Activated CD4-positive, alpha-beta T cell treated with anti-CD3 and anti-CD28 coated beads for 36 hours (primary cell): ENCODE measurements at regions not wholly inside any gene's neighbourhood (a gene's known extent, or its start where the extent isn't known, plus 50 kb on each side); places are given as distances from the start of the nearest gene placed in this dataset.
"Not testable (repeated sequence)": the region's sequence is repeated elsewhere in the genome, so short reads cannot be mapped to it uniquely, and the experiment has no call there.

Source experiments
- ATAC-seq: fragments of 200-7000 bp; cut with Tn5 transposase; one replicate; pipeline ENCODE4 v1.10.0; 2021; ENCODE audit warnings: mild to moderate bottlenecking, moderate library complexity
- CTCF ChIA-PET: fragments of 350-600 bp; sonication (Branson Sonifier 250); formaldehyde crosslinking; loops from one replicate; lab custom pipeline; 2021; ENCODE audit warnings: antibody characterized with exemption; lab: Charles Lee
- POLR2A ChIA-PET: fragments of 350-600 bp; sonication (Branson Sonifier 250); formaldehyde crosslinking; loops from one replicate; lab custom pipeline; 2021; ENCODE audit warnings: antibody characterized with exemption, inconsistent platforms; lab: Charles Lee
- DNase-seq: peaks from one replicate; pipeline ENCODE4 v3.0.0-alpha.2; 2020
- H3K27ac Mint-ChIP-seq: one replicate; pipeline ENCODE4 v1.8.0; 2021; ENCODE audit warnings: mixed read lengths
- H3K27me3 Mint-ChIP-seq: one replicate; pipeline ENCODE4 v1.8.0; 2021; ENCODE audit warnings: mixed read lengths
- H3K36me3 Mint-ChIP-seq: one replicate; pipeline ENCODE4 v1.8.0; 2021; ENCODE audit warnings: low read depth, mixed read lengths
- H3K4me1 Mint-ChIP-seq: one replicate; pipeline ENCODE4 v1.8.0; 2021; ENCODE audit warnings: mixed read lengths
- H3K4me3 Mint-ChIP-seq: one replicate; pipeline ENCODE4 v1.8.0; 2021; ENCODE audit warnings: mild to moderate bottlenecking, moderate library complexity, mixed read lengths
- H3K9me3 Mint-ChIP-seq: one replicate; pipeline ENCODE4 v1.8.0; 2021; ENCODE audit warnings: low read depth, mixed read lengths
- intact Hi-C, 2 experiments: fragments of 100-400 bp; cut with DNase I in 1 of 2; cut with micrococcal nuclease in 1 of 2; formaldehyde crosslinking; loops; one replicate each; pipeline versions ENCODE4 v1.14.2 to v1.15.1; 2022 to 2024; cut with DNase I, micrococcal nuclease

DNA sequence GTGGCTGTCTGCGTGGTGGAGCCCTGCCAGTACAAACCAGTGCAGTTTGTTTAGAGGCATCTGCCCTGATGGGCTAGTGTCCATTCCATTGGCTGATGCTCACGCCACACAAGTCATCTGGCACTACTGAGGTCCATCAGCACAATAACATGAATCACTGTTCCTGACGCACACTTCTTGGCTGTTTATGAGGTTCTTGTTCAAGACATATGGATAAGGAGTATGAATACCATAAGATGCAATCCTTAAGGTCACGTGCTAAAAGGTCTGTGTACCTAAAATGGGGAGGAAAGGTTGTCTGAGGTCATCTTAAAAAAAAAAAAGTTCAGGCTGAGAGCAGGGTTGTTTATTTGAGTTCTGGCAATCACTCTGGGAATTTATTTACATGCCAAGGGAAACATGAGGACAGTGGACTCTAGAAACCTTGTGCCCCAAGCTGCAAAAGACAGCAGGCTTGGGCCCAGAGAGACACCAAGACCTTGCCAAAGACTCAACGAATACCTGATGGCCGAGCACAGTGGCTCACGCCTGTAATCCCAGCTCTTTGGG lies 54.1 kb upstream of the SHLD1 start:
- peaks cover 2% of the 10 kb centered on the region for H3K9me3 Mint-ChIP-seq
- intact Hi-C loops = no loop called here
- no peak overlapping the region for H3K27ac Mint-ChIP-seq
- ChIA-PET CTCF (interaction anchor here (0.6 kb wide), 1 partner anchor 40 kb away, joined by 3 read pairs; no protein-coding TSS in a partner anchor), POLR2A (no interaction called here)
- H3K36me3 Mint-ChIP-seq = no peaks in the 10 kb centered on the region
- no peak for DNase-seq
- H3K4me3 Mint-ChIP-seq = no peak overlapping the region
- H3K27me3 Mint-ChIP-seq = no peaks in the 10 kb centered on the region
- ATAC-seq = no peak
- H3K4me1 Mint-ChIP-seq = peaks cover 4% of the 10 kb centered on the region

DNA sequence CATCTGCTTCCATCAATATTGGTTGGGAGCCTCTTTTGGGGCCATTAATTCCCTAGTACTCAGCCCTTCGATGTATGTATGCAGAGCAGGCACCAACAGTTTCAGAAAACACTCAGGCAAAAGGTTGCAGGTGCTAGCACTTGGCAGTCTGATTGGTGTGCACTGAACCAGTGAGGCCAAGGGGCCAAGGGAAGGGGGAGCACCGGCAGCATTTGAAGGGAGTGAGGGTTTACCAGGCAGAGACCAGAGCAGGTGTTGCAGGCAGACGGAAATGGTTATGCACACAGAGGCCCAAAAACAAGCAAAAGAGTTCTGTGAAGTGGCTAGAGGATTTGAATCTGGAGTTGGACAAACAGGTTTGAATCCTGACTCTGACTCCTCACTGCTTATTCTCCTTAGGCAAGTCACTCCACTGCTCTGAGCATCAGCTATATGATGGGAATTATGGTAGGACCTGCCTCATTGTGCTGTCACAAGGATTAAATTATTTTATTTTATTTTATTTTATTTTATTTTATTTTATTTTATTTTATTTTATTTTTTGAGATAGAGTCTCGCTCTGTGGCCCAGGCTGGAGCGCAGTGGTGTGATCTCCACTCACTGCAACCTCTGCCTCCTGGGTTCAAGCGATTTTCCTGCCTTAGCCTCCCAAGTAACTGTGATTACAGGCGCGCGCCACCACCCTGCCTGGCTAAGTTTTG lies 58.1 kb upstream of the SHLD1 start:
- Mint-ChIP-seq H3K27me3 (no peaks in the 10 kb centered on the region), H3K36me3 (no peaks in the 10 kb centered on the region), H3K9me3 (peaks cover 2% of the 10 kb centered on the region), H3K4me1 (peaks cover 4% of the 10 kb centered on the region), H3K4me3 (no peak overlapping the region), H3K27ac (no peak overlapping the region)
- ChIA-PET POLR2A (no interaction called here), CTCF (no interaction called here)
- no peak for ATAC-seq
- intact Hi-C loops = no loop called here
- peak; percentile 19 for DNase-seq

DNA sequence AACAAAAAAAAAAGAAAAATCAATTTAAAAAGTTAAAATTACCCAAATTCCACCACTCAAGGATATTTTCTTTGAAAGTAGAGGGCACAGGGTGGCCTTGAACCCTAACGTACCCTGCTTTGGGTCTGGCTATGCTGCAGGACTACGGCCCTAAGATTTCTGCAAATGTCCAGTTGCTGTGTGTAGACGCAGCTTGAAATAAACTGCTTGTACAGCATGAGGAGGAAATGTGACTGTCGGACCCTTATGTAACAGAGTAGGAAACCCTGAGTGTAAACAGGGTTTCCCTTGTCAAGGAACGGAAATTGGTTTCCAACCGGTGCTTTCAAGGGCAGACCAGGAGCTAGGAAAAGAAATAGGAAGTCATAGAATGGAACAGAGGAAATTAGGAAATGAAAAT lies 60.7 kb upstream of the SHLD1 start:
- CTCF ChIA-PET = no interaction called here
- intact Hi-C loops = no loop called here
- POLR2A ChIA-PET = no interaction called here
- Mint-ChIP-seq H3K36me3 (no peaks in the 10 kb centered on the region), H3K4me3 (no peak overlapping the region), H3K27me3 (no peaks in the 10 kb centered on the region), H3K27ac (no peak overlapping the region), H3K4me1 (peaks cover 4% of the 10 kb centered on the region), H3K9me3 (no peaks in the 10 kb centered on the region)
- DNase-seq (no peak), ATAC-seq (no peak)

DNA sequence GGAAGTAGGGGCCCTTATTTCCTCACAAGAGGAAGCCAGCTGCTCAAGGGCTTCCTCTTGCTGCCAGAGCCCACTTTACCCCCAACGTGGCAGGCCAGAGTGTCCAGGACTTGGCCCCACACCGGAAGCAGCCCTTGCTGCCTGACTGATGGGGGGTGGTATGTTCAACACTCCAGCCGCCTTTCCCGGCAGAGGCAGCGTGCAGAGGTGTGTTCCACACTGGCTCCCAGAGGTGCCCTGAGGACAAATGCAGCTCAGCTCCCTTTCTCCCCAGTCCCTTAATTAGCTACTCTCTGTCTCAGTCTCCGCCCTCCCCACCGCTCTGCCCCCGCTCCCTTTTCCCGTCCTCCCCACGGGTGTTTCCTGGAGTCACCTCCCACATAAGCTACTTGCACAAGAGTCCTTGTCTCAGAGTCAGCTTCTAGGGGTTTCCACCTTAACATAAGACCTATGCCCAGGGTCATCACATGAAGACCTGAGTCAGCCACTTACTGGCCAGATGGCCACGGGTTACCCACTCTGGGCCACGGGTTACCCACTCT lies 61.7 kb upstream of the SHLD1 start:
- H3K27ac Mint-ChIP-seq = no peak overlapping the region
- H3K9me3 Mint-ChIP-seq = no peaks in the 10 kb centered on the region
- ChIA-PET POLR2A (no interaction called here), CTCF (interaction anchor here (0.7 to 1.0 kb wide), 3 partner anchors 14 to 484 kb away, joined by 3 to 4 read pairs (median 3); no protein-coding TSS in a partner anchor)
- intact Hi-C loops = no loop called here
- no peak for ATAC-seq
- H3K4me1 Mint-ChIP-seq = peaks cover 4% of the 10 kb centered on the region
- no peak overlapping the region for H3K4me3 Mint-ChIP-seq
- H3K27me3 Mint-ChIP-seq = no peaks in the 10 kb centered on the region
- DNase-seq = no peak
- no peaks in the 10 kb centered on the region for H3K36me3 Mint-ChIP-seq

DNA sequence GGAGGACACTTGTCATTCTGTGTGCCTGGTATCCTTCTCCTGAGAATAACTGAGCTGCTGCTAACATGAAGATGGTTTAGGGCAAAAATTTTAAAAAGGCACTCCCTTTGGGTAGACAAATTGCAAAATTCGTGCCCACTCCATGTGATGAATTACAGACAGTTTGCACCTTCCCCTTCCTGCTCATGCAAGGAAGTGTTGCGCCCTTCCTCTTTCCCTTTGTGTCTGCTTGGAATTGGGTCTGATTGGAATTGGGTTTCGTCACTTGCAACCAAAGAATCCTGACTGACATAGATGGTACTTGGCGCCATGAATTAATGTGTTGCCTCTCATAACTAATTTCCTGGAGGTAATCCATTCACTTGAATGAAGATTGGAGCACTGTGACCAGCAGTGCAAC lies 62.3 kb upstream of the SHLD1 start:
- ChIA-PET CTCF (interaction anchor here (0.7 kb wide), 1 partner anchor 483 kb away, joined by 3 read pairs; no protein-coding TSS in a partner anchor), POLR2A (no interaction called here)
- H3K27me3 Mint-ChIP-seq = no peaks in the 10 kb centered on the region
- H3K4me1 Mint-ChIP-seq = peaks cover 4% of the 10 kb centered on the region
- no peak for ATAC-seq
- DNase-seq = no peak
- no peaks in the 10 kb centered on the region for H3K9me3 Mint-ChIP-seq
- intact Hi-C loops = no loop called here
- H3K27ac Mint-ChIP-seq = no peak overlapping the region
- no peaks in the 10 kb centered on the region for H3K36me3 Mint-ChIP-seq
- H3K4me3 Mint-ChIP-seq = no peak overlapping the region

DNA sequence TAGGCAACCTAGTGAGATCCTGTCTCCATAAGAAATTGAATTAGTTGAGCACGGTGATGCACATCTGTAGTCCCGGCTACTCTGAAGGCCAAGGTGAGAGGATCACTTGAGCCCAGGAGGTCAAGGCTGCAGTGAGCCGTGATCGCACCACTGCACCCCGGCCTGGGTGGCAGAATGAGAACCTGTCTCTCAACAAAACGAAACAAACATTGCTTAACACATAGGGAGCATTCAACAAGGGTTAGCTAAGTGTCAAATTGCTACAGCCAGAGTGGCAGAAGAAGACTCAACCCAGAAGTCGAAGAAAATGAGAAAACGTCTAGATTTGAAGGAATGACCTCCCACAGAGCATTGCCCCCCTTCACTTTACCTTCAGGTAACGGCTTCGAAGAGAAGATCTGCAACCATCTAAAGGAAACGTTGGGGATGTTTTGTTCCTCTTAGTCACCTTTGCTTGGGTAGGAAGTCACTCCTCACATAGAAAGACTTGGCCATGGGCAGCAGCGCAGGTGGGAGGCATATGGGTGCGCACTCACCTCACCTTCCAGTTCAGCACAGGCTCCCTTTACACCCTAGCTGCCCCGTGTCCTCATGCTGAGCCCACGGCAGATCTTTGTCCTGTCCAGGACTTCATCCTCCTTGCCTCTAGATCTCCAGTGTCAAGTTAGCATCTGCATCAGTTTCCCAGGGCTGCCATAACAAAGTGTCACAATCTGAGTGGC lies 63.7 kb upstream of the SHLD1 start:
- CTCF ChIA-PET = interaction anchor here (0.8 kb wide), 1 partner anchor 81 kb away, joined by 3 read pairs; no protein-coding TSS in a partner anchor

DNA sequence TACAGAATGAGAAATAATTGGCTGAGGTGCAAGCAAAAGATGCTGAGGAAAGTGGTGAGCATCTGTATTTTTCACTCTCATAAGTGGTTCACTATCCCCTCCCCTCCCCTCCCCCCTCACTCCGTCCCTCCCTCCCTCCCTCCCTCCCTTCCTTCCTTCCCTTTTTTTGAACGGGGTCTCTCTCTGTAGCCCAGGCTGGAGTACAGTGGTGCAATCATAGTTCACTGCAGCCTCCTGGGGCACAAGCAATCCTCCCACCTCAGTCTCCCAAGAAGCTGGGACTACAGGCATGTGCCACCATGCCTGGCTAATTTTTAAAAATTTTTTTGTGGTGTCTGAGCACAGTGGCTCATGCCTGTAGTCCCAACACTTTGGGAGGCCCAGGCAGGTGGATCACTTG lies 67.6 kb upstream of the SHLD1 start:
- H3K36me3 Mint-ChIP-seq, DNase-seq, POLR2A ChIA-PET, H3K4me1 Mint-ChIP-seq, H3K27ac Mint-ChIP-seq, ATAC-seq, intact Hi-C loops, H3K9me3 Mint-ChIP-seq, H3K27me3 Mint-ChIP-seq, H3K4me3 Mint-ChIP-seq, CTCF ChIA-PET: not testable (repeated sequence)

More for the DNA sequence above, 63.7 kb upstream of the SHLD1 start:
- DNase-seq = no peak
- no peaks in the 10 kb centered on the region for H3K27me3 Mint-ChIP-seq
- H3K36me3 Mint-ChIP-seq = no peaks in the 10 kb centered on the region
- no peak overlapping the region for H3K4me3 Mint-ChIP-seq
- intact Hi-C loops = no loop called here
- ATAC-seq = no peak
- no peaks in the 10 kb centered on the region for H3K4me1 Mint-ChIP-seq
- H3K27ac Mint-ChIP-seq = no peak overlapping the region
- no peaks in the 10 kb centered on the region for H3K9me3 Mint-ChIP-seq
- POLR2A ChIA-PET = no interaction called here

DNA sequence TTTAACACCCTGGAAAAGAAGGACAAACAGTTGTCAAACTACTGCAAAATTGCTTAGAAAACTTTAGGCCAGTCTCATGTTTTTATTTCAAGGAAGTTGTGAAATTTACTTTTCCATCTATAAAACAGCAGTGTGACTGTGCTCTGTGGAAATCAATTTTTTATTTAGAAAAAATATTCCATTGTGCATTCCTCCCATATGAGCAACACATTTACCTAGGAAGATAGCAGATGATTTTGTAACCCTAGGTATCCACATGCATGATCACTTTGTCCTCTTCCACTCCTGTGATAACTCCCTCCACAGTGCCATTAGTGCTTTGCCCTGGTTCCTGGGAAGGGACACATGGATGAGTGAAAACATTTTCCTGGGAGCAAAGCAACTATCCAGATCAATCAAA lies 69.4 kb upstream of the GPCPD1 start:
- ChIA-PET CTCF (no interaction called here), POLR2A (no interaction called here)
- DNase-seq (no peak), ATAC-seq (no peak)
- Mint-ChIP-seq H3K4me3 (no peak overlapping the region), H3K9me3 (no peaks in the 10 kb centered on the region), H3K27ac (no peak overlapping the region), H3K36me3 (no peaks in the 10 kb centered on the region), H3K27me3 (no peaks in the 10 kb centered on the region), H3K4me1 (no peaks in the 10 kb centered on the region)
- intact Hi-C loops = no loop called here

DNA sequence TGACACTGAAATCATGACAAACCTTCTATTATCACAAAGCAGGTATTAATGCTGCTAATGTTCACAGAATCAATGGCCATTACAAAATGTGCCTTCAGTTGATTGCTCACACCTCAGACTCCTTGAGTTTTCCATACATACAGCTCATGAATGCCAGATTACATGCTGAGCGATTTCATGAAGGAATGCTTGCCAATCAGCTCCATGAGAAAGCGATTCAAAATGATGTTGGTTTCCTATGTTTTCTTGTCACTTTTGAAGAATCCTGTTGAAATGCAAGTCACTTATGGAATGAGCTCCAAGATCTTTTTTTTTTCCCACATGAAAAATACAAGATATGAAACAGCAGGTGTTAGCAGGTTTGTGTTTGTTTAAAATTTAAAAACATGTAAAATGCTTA lies 68.0 kb upstream of the GPCPD1 start:
- Mint-ChIP-seq H3K4me1 (peaks cover 10% of the 10 kb centered on the region), H3K27ac (no peak overlapping the region), H3K27me3 (no peaks in the 10 kb centered on the region), H3K4me3 (no peak overlapping the region), H3K9me3 (no peaks in the 10 kb centered on the region), H3K36me3 (no peaks in the 10 kb centered on the region)
- CTCF ChIA-PET = interaction anchor here (0.6 to 1.1 kb wide), 2 partner anchors 44 to 127 kb away, joined by 3 to 5 read pairs; no protein-coding TSS in a partner anchor
- ATAC-seq = no peak
- intact Hi-C loops = no loop called here
- DNase-seq = no peak
- POLR2A ChIA-PET = no interaction called here

DNA sequence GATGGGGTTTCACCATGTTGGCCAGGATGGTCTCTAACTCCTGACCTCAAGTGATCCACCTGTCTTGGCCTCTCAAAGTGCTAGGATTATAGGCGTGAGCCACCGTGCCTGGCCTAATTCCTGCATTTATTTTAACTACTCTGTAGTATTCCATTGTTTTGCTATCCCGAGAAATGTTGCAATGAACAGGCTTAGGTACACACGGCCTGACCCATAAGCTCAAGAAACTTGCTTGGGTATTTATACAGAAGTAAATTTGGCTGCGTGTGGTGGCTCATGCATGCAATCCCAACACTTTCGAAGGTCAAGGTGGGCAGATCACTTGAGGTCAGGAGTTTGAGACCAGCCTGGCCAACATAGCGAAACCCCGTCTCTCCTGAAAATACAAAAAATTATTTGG lies 67.1 kb upstream of the GPCPD1 start:
- ATAC-seq, H3K4me3 Mint-ChIP-seq, intact Hi-C loops, H3K36me3 Mint-ChIP-seq, H3K9me3 Mint-ChIP-seq, DNase-seq, H3K27ac Mint-ChIP-seq, POLR2A ChIA-PET, H3K27me3 Mint-ChIP-seq: not testable (repeated sequence)
- CTCF ChIA-PET = interaction anchor here (0.5 to 1.7 kb wide), 3 partner anchors 82 to 149 kb away, joined by 3 to 4 read pairs (median 3); no protein-coding TSS in a partner anchor
- H3K4me1 Mint-ChIP-seq = peaks cover 12% of the 10 kb centered on the region

DNA sequence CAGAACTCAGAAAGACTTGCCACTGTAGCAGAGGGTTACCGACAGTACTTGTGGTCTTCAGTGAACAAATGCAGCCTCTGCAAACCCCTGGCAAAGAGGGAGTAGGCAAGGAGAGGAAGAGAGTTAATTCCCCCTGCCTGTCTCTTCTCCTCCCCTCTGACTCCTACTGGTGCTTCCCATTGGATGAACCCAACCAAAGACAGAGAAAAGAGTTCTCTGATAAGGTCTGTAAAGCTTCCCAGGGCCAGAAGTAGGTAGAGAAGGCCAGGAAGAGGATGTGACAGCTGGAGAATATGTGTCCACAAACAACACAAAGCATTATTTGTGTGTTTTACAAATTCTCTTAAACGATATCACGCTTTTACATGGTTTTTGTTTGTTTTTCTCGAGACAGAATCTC lies 66.6 kb upstream of the GPCPD1 start:
- POLR2A ChIA-PET = no interaction called here
- no peaks in the 10 kb centered on the region for H3K27me3 Mint-ChIP-seq
- DNase-seq (no peak), ATAC-seq (no peak)
- CTCF ChIA-PET = interaction anchor here (0.5 to 1.7 kb wide), 3 partner anchors 82 to 148 kb away, joined by 3 to 4 read pairs (median 3); no protein-coding TSS in a partner anchor
- H3K4me3 Mint-ChIP-seq = no peak overlapping the region
- peaks cover 12% of the 10 kb centered on the region for H3K4me1 Mint-ChIP-seq
- H3K36me3 Mint-ChIP-seq = no peaks in the 10 kb centered on the region
- no peaks in the 10 kb centered on the region for H3K9me3 Mint-ChIP-seq
- intact Hi-C loops = no loop called here
- H3K27ac Mint-ChIP-seq = no peak overlapping the region
